K562 (cell line): ENCODE measurements at regions not wholly inside any gene's neighbourhood (a gene's known extent, or its start where the extent isn't known, plus 50 kb on each side); places are given as distances from the start of the nearest gene placed in this dataset.

Source experiments
- ATAC-seq: fragments of 200-7000 bp; cut with Tn5 transposase; 3 replicates; pipeline ENCODE4 v1.9.1; 2020; ENCODE audit warnings: moderate library complexity
- BruUV-seq: library from RNA; stranded (reverse); fragments of 400-500 nt; replicated peaks from 2 replicates; lab custom pipeline; 2021; lab: Mats Ljungman, UMichigan
- CTCF ChIA-PET: fragments of 300-600 bp; formaldehyde crosslinking; extraction: SDS; loops from one replicate; lab custom pipeline; 2021; ENCODE audit warnings: low intra/inter-chr PET ratio; lab: Yijun Ruan, JAX
- POLR2A ChIA-PET: fragments of 300-600, 350-650 bp; sonication (Branson Sonifier 250); formaldehyde crosslinking; extraction: SDS; loops from one replicate; lab custom pipeline; 2021; ENCODE audit warnings: antibody characterized with exemption, inconsistent platforms; lab: Yijun Ruan, JAX
- DNase-seq, 4 experiments: peaks; one replicate each; pipeline versions ENCODE4 v3.0.0 to v3.0.0-alpha.2; 2011 to 2018; ENCODE audit warnings: low spot score in 3 of 4, mixed read lengths in 3 of 4; ENCODE audit errors: extremely low read depth in 1 of 4
- FAIRE-seq: peaks from 2 replicates; lab custom pipeline; 2011; peaks lifted over from hg19 to GRCh38; lab: Jason Lieb, UNC
- H2AFZ ChIP-seq: 2 replicates; pipeline ENCODE4 v1.6.0; 2011; ENCODE audit warnings: low read depth, low read length, control low read depth, inconsistent platforms
- H3K27ac ChIP-seq: fragments of 200-600 bp; 3 replicates; pipeline ENCODE4 v1.8.0; 2011; ENCODE audit warnings: low read depth, mild to moderate bottlenecking, control low read depth, inconsistent platforms, low read length, moderate library complexity, mixed read lengths; ENCODE audit errors: extremely low read depth
- H3K27me3 ChIP-seq, 2 experiments: fragments of 300-600 bp in 1 of 2; 2 replicates in 1 of 2; 3 replicates in 1 of 2; pipeline versions ENCODE4 v1.6.0 to v1.8.0; 2011; ENCODE audit warnings: inconsistent platforms in 2 of 2, low read length in 2 of 2, mild to moderate bottlenecking in 1 of 2, mixed read lengths in 1 of 2, moderate library complexity in 1 of 2; ENCODE audit not compliant: control insufficient read depth in 2 of 2, insufficient read depth in 2 of 2
- H3K36me3 ChIP-seq: fragments of 300-600 bp; 3 replicates; pipeline ENCODE4 v1.8.0; 2011; ENCODE audit warnings: mild to moderate bottlenecking, low read length, inconsistent platforms; ENCODE audit not compliant: control insufficient read depth, insufficient read depth
- H3K4me1 ChIP-seq, 2 experiments: fragments of 200-600 bp in 1 of 2; replicated peaks in 1 of 2; 2 replicates in 1 of 2; 3 replicates in 1 of 2; pipeline versions ENCODE4 v1.5.1 to v1.8.0; 2011; ENCODE audit warnings: inconsistent platforms in 2 of 2, low read length in 2 of 2, mild to moderate bottlenecking in 1 of 2, mixed read lengths in 1 of 2, moderate library complexity in 1 of 2; ENCODE audit not compliant: control insufficient read depth in 2 of 2, insufficient read depth in 2 of 2
- H3K4me2 ChIP-seq: 2 replicates; pipeline ENCODE4 v1.6.1; 2011; ENCODE audit warnings: low read length, control low read depth, inconsistent platforms, mixed read lengths; ENCODE audit not compliant: insufficient read depth
- H3K4me3 ChIP-seq: fragments of 200-600 bp; sonication (generic), shearing (Covaris generic); 2 replicates; pipeline ENCODE4 v1.5.1; 2016; ENCODE audit warnings: control low read depth, inconsistent platforms
- H3K79me2 ChIP-seq: fragments of 200-600 bp; 3 replicates; pipeline ENCODE4 v1.8.0; 2011; ENCODE audit warnings: low read length, inconsistent platforms; ENCODE audit not compliant: control insufficient read depth, insufficient read depth
- H3K9ac ChIP-seq, 2 experiments: 2 replicates each; pipeline versions ENCODE4 v1.6.0 to v1.6.1; 2011; ENCODE audit warnings: low read depth in 2 of 2, low read length in 2 of 2, control low read depth in 1 of 2, inconsistent platforms in 1 of 2, mild to moderate bottlenecking in 1 of 2, mixed read lengths in 1 of 2; ENCODE audit not compliant: insufficient read depth in 1 of 2
- H3K9me1 ChIP-seq: one replicate; pipeline ENCODE4 v1.6.0; 2011; ENCODE audit warnings: inconsistent platforms, mild to moderate bottlenecking, low read length, moderate library complexity; ENCODE audit not compliant: control insufficient read depth, insufficient read depth
- H3K9me3 ChIP-seq: replicated peaks from 2 replicates; pipeline ENCODE4 v1.5.1; 2011; ENCODE audit warnings: low read depth, low read length, inconsistent platforms; ENCODE audit not compliant: control insufficient read depth, insufficient read depth
- H4K20me1 ChIP-seq: replicated peaks from 2 replicates; pipeline ENCODE4 v1.6.1; 2011; ENCODE audit warnings: low read length, inconsistent platforms, mixed read lengths; ENCODE audit not compliant: control insufficient read depth, insufficient read depth
- ADNP ChIP-seq: fragments of 200-800 bp; sonication (Bioruptor generic); IDR thresholded peaks from 2 replicates; pipeline ENCODE4 v1.6.1; 2016; ENCODE audit warnings: missing genetic modification characterization, missing compliant biosample characterization
- ELF1 ChIP-seq: fragments of 200-800 bp; sonication (Bioruptor generic); IDR thresholded peaks from 2 replicates; pipeline ENCODE4 v1.6.1; 2016; ENCODE audit warnings: missing genetic modification characterization, missing compliant biosample characterization
- ESRRA ChIP-seq: fragments of 450-650 bp; IDR thresholded peaks from 2 replicates; pipeline ENCODE4 v1.6.1; 2014; ENCODE audit warnings: low read depth, mild to moderate bottlenecking, moderate library complexity, borderline replicate concordance
- RBM25 ChIP-seq: fragments of 200-400 bp; formaldehyde crosslinking; IDR thresholded peaks from 2 replicates; pipeline ENCODE4 v1.6.1; 2018; ENCODE audit warnings: low read length, low read depth, moderate library complexity; ENCODE audit not compliant: severe bottlenecking
- ZNF12 ChIP-seq: sonication (generic); formaldehyde crosslinking; IDR thresholded peaks from 2 replicates; pipeline ENCODE4 v1.4.0; 2020; ENCODE audit warnings: mild to moderate bottlenecking, missing genetic modification reagents
- ZNF133 ChIP-seq: fragments of 250-450 bp; sonication (Bioruptor Pico); IDR thresholded peaks from 2 replicates; pipeline ENCODE4 v1.4.0; 2020; ENCODE audit warnings: mild to moderate bottlenecking
- WGBS: fragments of 100-300 bp; shearing (Covaris generic); methylation state at CpG from one replicate; pipeline ENCODE4 v1.1.6; 2016; ENCODE audit warnings: low coverage, mixed read lengths; ENCODE audit not compliant: insufficient coverage; ENCODE audit errors: missing lambda C conversion rate; 5-methylcytosine and 5-hydroxymethylcytosine counted together
- in situ Hi-C: fragments of 300-500 bp; cut with MboI; formaldehyde crosslinking; loops from 4 replicates; pipeline ENCODE4 v1.15.0; 2018; ENCODE audit warnings: inconsistent platforms, mixed read lengths
- intact Hi-C: fragments of 100-400 bp; cut with micrococcal nuclease; formaldehyde crosslinking; loops from 2 replicates; pipeline ENCODE4 v1.14.2; 2022

DNA sequence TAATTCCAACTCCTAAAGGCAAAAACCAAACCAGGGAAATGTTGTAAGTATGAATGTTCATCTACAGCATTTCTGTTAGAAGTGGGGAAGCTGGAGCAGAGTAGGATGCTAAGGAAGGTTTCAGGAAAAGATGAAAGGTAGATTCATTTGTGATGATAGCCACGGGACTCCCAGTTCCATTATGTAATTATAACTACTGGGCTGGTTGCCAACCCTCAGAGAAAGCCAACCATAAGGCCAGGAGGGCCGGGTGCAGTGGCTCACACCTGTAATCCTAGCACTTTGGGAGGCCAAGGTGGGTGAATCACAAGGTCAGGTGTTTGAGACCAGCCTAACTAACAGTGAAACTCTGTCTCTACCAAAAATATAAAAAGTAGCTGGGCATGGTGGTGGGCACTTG lies 288.9 kb upstream of the ETAA1 start:
- CTCF ChIA-PET: no interaction called here
- Histone ChIP-seq H3K79me2 (no peaks in the 10 kb centered on the region), H3K9me1 (no peaks in the 10 kb centered on the region), H3K9me3 (no peaks in the 10 kb centered on the region; the same call in 1 of the 2 replicates), H3K36me3 (no peaks in the 10 kb centered on the region), H3K4me1 (no peaks in the 10 kb centered on the region), H3K27ac (no peak overlapping the region), H3K4me2 (no peak overlapping the region), H2AFZ (no peak overlapping the region), H4K20me1 (no peaks in the 10 kb centered on the region), H3K27me3 (no peaks in the 10 kb centered on the region), H3K9ac (no peak overlapping the region), H3K4me3 (no peak overlapping the region)
- TF ChIP-seq ELF1 (tag): no peak
- no peak for DNase-seq
- in situ Hi-C loops (no loop called here), intact Hi-C loops (no loop called here)
- BruUV-seq: no TSS peak
- POLR2A ChIA-PET: no interaction called here
- no peak for ATAC-seq
- FAIRE-seq: no peak
- WGBS: 0% methylated on average over 2 of the region's 2 CpGs

DNA sequence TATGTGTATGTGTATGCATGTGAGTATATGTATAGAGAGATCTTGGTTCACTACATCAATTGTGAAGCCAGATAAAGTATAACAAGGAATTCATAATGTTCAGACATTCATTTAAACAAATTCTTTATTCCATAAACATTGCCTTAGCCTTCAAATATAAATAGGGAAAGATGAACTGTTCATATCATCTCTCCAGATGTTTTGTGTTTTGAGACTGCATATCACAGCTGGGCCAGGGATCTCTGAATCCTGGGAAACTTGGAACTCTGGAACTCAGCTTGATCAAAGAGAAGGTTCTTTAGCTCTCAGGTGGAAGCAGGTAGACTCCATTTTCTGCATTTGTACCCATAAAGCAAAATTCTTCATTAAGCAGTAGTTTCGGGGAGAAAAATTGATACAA lies 272.6 kb upstream of the ETAA1 start:
- DNase-seq: no peak
- no peak overlapping the region for H3K9ac ChIP-seq
- no TSS peak for BruUV-seq
- H3K4me1 ChIP-seq: no peaks in the 10 kb centered on the region
- no peak overlapping the region for H2AFZ ChIP-seq
- ATAC-seq: no peak
- no peaks in the 10 kb centered on the region for H3K27me3 ChIP-seq
- no peaks in the 10 kb centered on the region for H3K9me1 ChIP-seq
- H4K20me1 ChIP-seq: no peaks in the 10 kb centered on the region
- ChIA-PET POLR2A (no interaction called here), CTCF (no interaction called here)
- intact Hi-C loops: no loop called here
- no peak for FAIRE-seq
- no peak overlapping the region for H3K4me2 ChIP-seq
- WGBS: 0% methylated on average over 1 of the region's 1 CpG
- no peak for TF ChIP-seq ZNF133 (CRISPR knock-in tag)
- no peak for TF ChIP-seq RBM25
- no peak for TF ChIP-seq ZNF12 (CRISPR knock-in tag)
- no peak for TF ChIP-seq ESRRA
- TF ChIP-seq ADNP (tag): no peak
- no peak overlapping the region for H3K4me3 ChIP-seq
- H3K9me3 ChIP-seq: no peaks in the 10 kb centered on the region
- H3K79me2 ChIP-seq: no peaks in the 10 kb centered on the region
- in situ Hi-C loops: no loop called here
- no peaks in the 10 kb centered on the region for H3K36me3 ChIP-seq
- no peak overlapping the region for H3K27ac ChIP-seq
